HG03095 (cell line): ENCODE measurements at regions not wholly inside any gene's neighbourhood (a gene's known extent, or its start where the extent isn't known, plus 50 kb on each side); places are given as distances from the start of the nearest gene placed in this dataset.

Experiments used
- ATAC-seq: cut with Tn5 transposase; IDR thresholded peaks from one replicate; pipeline ENCODE4 v1.9.1; 2021; ENCODE audit warnings: moderate library complexity; ENCODE audit not compliant: unreplicated experiment

- no peak for ATAC-seq
Observed at GRCh38 chr1:106681939-106682522, 374.4 kb upstream of the PRMT6 start.

- ATAC-seq = no peak
Observed at GRCh38 chr1:106688446-106688845, 368.0 kb upstream of the PRMT6 start.

- no peak for ATAC-seq
Observed at GRCh38 chr1:106698660-106699059, 357.8 kb upstream of the PRMT6 start.

GRCh38 chr1:106699433-106699832 lies 357.0 kb upstream of the PRMT6 start:
- no peak for ATAC-seq

- no peak for ATAC-seq
Observed at GRCh38 chr1:106700211-106700610, 356.3 kb upstream of the PRMT6 start.

GRCh38 chr1:106705971-106706370 lies 350.5 kb upstream of the PRMT6 start:
- ATAC-seq = no peak

- no peak for ATAC-seq
Observed at GRCh38 chr1:106717591-106717990, 338.9 kb upstream of the PRMT6 start.

GRCh38 chr1:106721790-106722189 lies 334.7 kb upstream of the PRMT6 start:
- no peak for ATAC-seq

GRCh38 chr1:106722466-106722865 lies 334.0 kb upstream of the PRMT6 start:
- ATAC-seq = no peak

- peak; percentile 91 for ATAC-seq
Observed at GRCh38 chr1:106727171-106727570, 329.3 kb upstream of the PRMT6 start.

- ATAC-seq = no peak
Observed at GRCh38 chr1:106746448-106747085, 309.9 kb upstream of the PRMT6 start.

GRCh38 chr1:106747232-106747631 lies 309.2 kb upstream of the PRMT6 start:
- no peak for ATAC-seq

GRCh38 chr1:106747791-106748190 lies 308.7 kb upstream of the PRMT6 start:
- ATAC-seq = no peak

GRCh38 chr1:106748606-106749005 lies 307.9 kb upstream of the PRMT6 start:
- ATAC-seq = no peak

GRCh38 chr1:106749491-106749890 lies 307.0 kb upstream of the PRMT6 start:
- no peak for ATAC-seq

GRCh38 chr1:106749906-106750305 lies 306.6 kb upstream of the PRMT6 start:
- no peak for ATAC-seq

GRCh38 chr1:106751002-106751401 lies 305.5 kb upstream of the PRMT6 start:
- no peak for ATAC-seq

- no peak for ATAC-seq
Observed at GRCh38 chr1:106753066-106753465, 303.4 kb upstream of the PRMT6 start.

- no peak for ATAC-seq
Observed at GRCh38 chr1:106754957-106755356, 301.5 kb upstream of the PRMT6 start.

GRCh38 chr1:106755682-106756406 lies 300.6 kb upstream of the PRMT6 start:
- ATAC-seq = no peak

- ATAC-seq = no peak
Observed at GRCh38 chr1:106756752-106757151, 299.7 kb upstream of the PRMT6 start.

- ATAC-seq = no peak
Observed at GRCh38 chr1:106768077-106768476, 288.4 kb upstream of the PRMT6 start.
